Activated T-cell treated with anti-CD3 and anti-CD28 coated beads, Interleukin-2, amount 50 U/mL, for 1 hour (primary cell): ENCODE measurements at regions not wholly inside any gene's neighbourhood (a gene's known extent, or its start where the extent isn't known, plus 50 kb on each side); places are given as distances from the start of the nearest gene placed in this dataset.

ENCODE experiments used
- DNase-seq: peaks from one replicate; pipeline ENCODE4 v3.0.0-alpha.2; 2020

- DNase-seq, result no peak
Measured at GRCh38 chr10:116792817-116793216, 50.5 kb upstream of the HSPA12A start.

GRCh38 chr10:116796469-116796868, 52.8 kb upstream of the ENO4 start:
- DNase-seq, result no peak

GRCh38 chr10:116796910-116797513, 52.3 kb upstream of the ENO4 start:
- DNase-seq, result peak; percentile 61

- no peak for DNase-seq
Measured at GRCh38 chr10:116798859-116799258, 50.4 kb upstream of the ENO4 start.
